Naive thymus-derived CD4-positive, alpha-beta T cell (primary cell): ENCODE measurements at regions not wholly inside any gene's neighbourhood (a gene's known extent, or its start where the extent isn't known, plus 50 kb on each side); places are given as distances from the start of the nearest gene placed in this dataset.

ENCODE experiments used
- ATAC-seq: fragments of 150-1000 bp; cut with Tn5 transposase; 2 replicates; pipeline ENCODE4 v1.10.0; 2021; ENCODE audit warnings: mild to moderate bottlenecking, moderate library complexity
- CTCF ChIA-PET: fragments of 350-600 bp; sonication (Branson Sonifier 250); formaldehyde crosslinking; loops from one replicate; lab custom pipeline; 2021; ENCODE audit warnings: antibody characterized with exemption; lab: Charles Lee
- POLR2A ChIA-PET: fragments of 350-600 bp; sonication (Branson Sonifier 250); formaldehyde crosslinking; loops from one replicate; lab custom pipeline; 2021; ENCODE audit warnings: antibody characterized with exemption, inconsistent platforms; lab: Charles Lee
- DNase-seq, 9 donors: peaks; one replicate each; pipeline versions ENCODE4 v3.0.0 to v3.0.0-alpha.2; 2020 to 2022; ENCODE audit warnings: mixed read lengths in 1 of 9
- H3K27ac ChIP-seq: one replicate; pipeline ENCODE4 v1.7.0; 2013; ENCODE audit warnings: mild to moderate bottlenecking, low read depth, low read length, moderate library complexity
- H3K27me3 ChIP-seq, 2 donors: one replicate each; pipeline ENCODE4 v1.7.0; 2013; ENCODE audit warnings: low read length in 2 of 2, mild to moderate bottlenecking in 2 of 2, moderate library complexity in 2 of 2; ENCODE audit not compliant: control insufficient read depth in 2 of 2, insufficient read depth in 2 of 2
- H3K36me3 ChIP-seq, 3 experiments: 1 replicate in 2 of 3; 2 replicates in 1 of 3; pipeline ENCODE4 v1.7.0; 2013; ENCODE audit warnings: low read length in 3 of 3, mild to moderate bottlenecking in 3 of 3, moderate library complexity in 1 of 3; ENCODE audit not compliant: insufficient read depth in 3 of 3, control insufficient read depth in 2 of 3
- H3K4me1 ChIP-seq, 2 donors: one replicate each; pipeline ENCODE4 v1.7.0; 2013; ENCODE audit warnings: low read length in 2 of 2, mild to moderate bottlenecking in 2 of 2, moderate library complexity in 1 of 2; ENCODE audit not compliant: control insufficient read depth in 2 of 2, insufficient read depth in 2 of 2
- H3K4me3 ChIP-seq: 2 replicates; pipeline ENCODE4 v1.7.0; 2013; ENCODE audit warnings: mild to moderate bottlenecking, low read length
- H3K9me3 ChIP-seq, 3 experiments: 1 replicate in 2 of 3; 2 replicates in 1 of 3; pipeline ENCODE4 v1.7.0; 2013; ENCODE audit warnings: low read length in 3 of 3; ENCODE audit not compliant: control insufficient read depth in 2 of 3
- H3K27ac Mint-ChIP-seq, 9 donors: one replicate each; pipeline ENCODE4 v1.8.0; 2020 to 2022; ENCODE audit warnings: mixed read lengths in 9 of 9, mild to moderate bottlenecking in 8 of 9, moderate library complexity in 5 of 9, inconsistent platforms in 2 of 9
- H3K27me3 Mint-ChIP-seq, 5 donors: one replicate each; pipeline ENCODE4 v1.8.0; 2021 to 2022; ENCODE audit warnings: mixed read lengths in 5 of 5, mild to moderate bottlenecking in 1 of 5
- H3K36me3 Mint-ChIP-seq, 5 donors: one replicate each; pipeline ENCODE4 v1.8.0; 2020 to 2022; ENCODE audit warnings: mixed read lengths in 5 of 5, mild to moderate bottlenecking in 3 of 5, inconsistent platforms in 1 of 5
- H3K4me1 Mint-ChIP-seq, 7 donors: one replicate each; pipeline ENCODE4 v1.8.0; 2020 to 2022; ENCODE audit warnings: mixed read lengths in 7 of 7, mild to moderate bottlenecking in 3 of 7, inconsistent platforms in 1 of 7
- H3K4me3 Mint-ChIP-seq, 10 donors: one replicate each; pipeline ENCODE4 v1.8.0; 2020 to 2022; ENCODE audit warnings: mild to moderate bottlenecking in 10 of 10, mixed read lengths in 10 of 10, moderate library complexity in 6 of 10, inconsistent platforms in 2 of 10
- H3K9me3 Mint-ChIP-seq, 11 donors: one replicate each; pipeline ENCODE4 v1.8.0; 2020 to 2022; ENCODE audit warnings: mixed read lengths in 11 of 11, mild to moderate bottlenecking in 4 of 11, inconsistent platforms in 1 of 11, moderate library complexity in 1 of 11
- intact Hi-C, 2 donors: fragments of 100-400 bp; cut with micrococcal nuclease; formaldehyde crosslinking; loops; one replicate each; pipeline ENCODE4 v1.15.1; 2023

DNA sequence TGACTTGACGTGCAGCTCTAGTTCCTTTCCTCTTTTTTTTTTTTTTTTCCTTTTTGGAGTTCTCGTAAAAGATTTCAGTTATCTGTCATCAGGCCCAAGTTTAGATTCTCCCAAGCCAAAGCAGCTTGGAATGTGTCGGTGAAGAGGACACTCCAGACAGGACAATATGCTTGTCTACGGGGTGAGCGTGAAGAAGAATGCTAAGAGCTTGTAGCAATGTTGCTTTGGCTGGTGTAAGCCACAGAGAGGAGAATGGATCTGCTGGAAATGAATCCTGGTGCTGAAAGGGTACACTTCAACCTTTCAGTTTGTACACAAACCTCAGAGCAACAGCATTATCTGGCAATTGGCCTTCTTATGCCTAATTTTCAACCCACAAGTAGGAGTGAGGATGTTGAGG, 92.4 kb downstream of the ISL1 start:
- Histone ChIP-seq H3K27me3 (no peaks in the 10 kb centered on the region), H3K36me3 (no peaks in the 10 kb centered on the region), H3K27ac (no peak overlapping the region), H3K9me3 (no peaks in the 10 kb centered on the region), H3K4me3 (no peak overlapping the region), H3K4me1 (no peaks in the 10 kb centered on the region)
- POLR2A ChIA-PET, result no interaction called here
- DNase-seq (no peak), ATAC-seq (no peak)
- Mint-ChIP-seq H3K27me3 (no peaks in the 10 kb centered on the region), H3K36me3 (no peaks in the 10 kb centered on the region), H3K4me3 (no peak overlapping the region), H3K27ac (no peak overlapping the region), H3K9me3 (peaks cover 0 to 9% (median 0%) of the 10 kb centered on the region in 11 donors), H3K4me1 (peaks cover 0 to 1% (median 0%) of the 10 kb centered on the region in 7 donors)
- CTCF ChIA-PET, result no interaction called here
- intact Hi-C loops, result no loop called here

- intact Hi-C loops, result no loop called here
- ATAC-seq, result no peak
- peaks cover 0 to 9% (median 0%) of the 10 kb centered on the region in 11 donors for H3K9me3 Mint-ChIP-seq
- CTCF ChIA-PET, result no interaction called here
- no peaks in the 10 kb centered on the region for H3K27me3 Mint-ChIP-seq
- no peak overlapping the region for H3K4me3 Mint-ChIP-seq
- no peaks in the 10 kb centered on the region for H3K4me1 ChIP-seq
- no peaks in the 10 kb centered on the region for H3K36me3 ChIP-seq
- POLR2A ChIA-PET, result no interaction called here
- H3K9me3 ChIP-seq, result no peaks in the 10 kb centered on the region
- no peaks in the 10 kb centered on the region for H3K36me3 Mint-ChIP-seq
- DNase-seq, result no peak
- H3K27ac ChIP-seq, result no peak overlapping the region
- H3K27ac Mint-ChIP-seq, result no peak overlapping the region
- no peaks in the 10 kb centered on the region for H3K27me3 ChIP-seq
- H3K4me1 Mint-ChIP-seq, result peaks cover 0 to 1% (median 0%) of the 10 kb centered on the region in 7 donors
- no peak overlapping the region for H3K4me3 ChIP-seq
Observed at GRCh38 chr5:51476431-51476830, 93.2 kb downstream of the ISL1 start.

GRCh38 chr5:51479840-51480239, 96.6 kb downstream of the ISL1 start:
- POLR2A ChIA-PET, result interaction anchor here (0.6 kb wide), 1 partner anchor 363 kb away, joined by 3 read pairs; no protein-coding TSS in a partner anchor
- H3K4me3 ChIP-seq, result no peak overlapping the region
- no peaks in the 10 kb centered on the region for H3K27me3 ChIP-seq
- Mint-ChIP-seq H3K9me3 (peaks cover 0 to 17% (median 3%) of the 10 kb centered on the region in 11 donors), H3K4me1 (peaks cover 0 to 1% (median 0%) of the 10 kb centered on the region in 7 donors), H3K27ac (no peak overlapping the region), H3K4me3 (no peak overlapping the region), H3K36me3 (no peaks in the 10 kb centered on the region), H3K27me3 (no peaks in the 10 kb centered on the region)
- no peaks in the 10 kb centered on the region for H3K4me1 ChIP-seq
- DNase-seq (no peak), ATAC-seq (no peak)
- H3K9me3 ChIP-seq, result peaks cover 0 to 2% (median 0%) of the 10 kb centered on the region in 3 experiments
- intact Hi-C loops, result no loop called here
- no peaks in the 10 kb centered on the region for H3K36me3 ChIP-seq
- CTCF ChIA-PET, result no interaction called here
- no peak overlapping the region for H3K27ac ChIP-seq

DNA sequence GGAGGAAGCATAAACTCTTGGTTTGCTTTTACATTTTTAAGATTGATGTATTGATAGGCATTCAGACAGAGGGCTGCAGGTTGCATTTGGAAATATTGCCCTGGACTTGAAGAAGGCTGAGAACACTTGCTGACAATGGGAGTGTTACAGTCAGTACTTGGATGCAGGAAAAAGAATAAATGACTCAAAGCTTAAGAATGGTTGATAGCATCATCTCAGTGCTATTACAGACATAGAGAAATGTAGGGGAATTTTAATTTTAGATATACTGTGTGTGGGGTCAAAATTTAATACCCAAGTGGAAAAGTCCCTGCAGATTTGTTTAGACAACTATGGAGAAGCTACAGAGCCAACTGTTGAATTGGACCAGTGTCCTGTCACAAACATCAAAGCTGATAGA, 101.1 kb downstream of the ISL1 start:
- ATAC-seq (no peak), DNase-seq (no peak)
- peaks cover 0 to 3% (median 0%) of the 10 kb centered on the region in 3 experiments for H3K9me3 ChIP-seq
- CTCF ChIA-PET, result no interaction called here
- Mint-ChIP-seq H3K27ac (no peak overlapping the region), H3K4me3 (no peak overlapping the region), H3K9me3 (peaks cover 0 to 17% (median 4%) of the 10 kb centered on the region in 11 donors), H3K4me1 (no peaks in the 10 kb centered on the region), H3K36me3 (no peaks in the 10 kb centered on the region), H3K27me3 (no peaks in the 10 kb centered on the region)
- POLR2A ChIA-PET, result no interaction called here
- H3K36me3 ChIP-seq, result no peaks in the 10 kb centered on the region
- no peak overlapping the region for H3K27ac ChIP-seq
- H3K4me3 ChIP-seq, result no peak overlapping the region
- H3K4me1 ChIP-seq, result no peaks in the 10 kb centered on the region
- intact Hi-C loops, result no loop called here
- H3K27me3 ChIP-seq, result no peaks in the 10 kb centered on the region

GRCh38 chr5:51486158-51486557, 102.9 kb downstream of the ISL1 start:
- H3K4me1 Mint-ChIP-seq, result no peaks in the 10 kb centered on the region
- Histone ChIP-seq H3K36me3 (no peaks in the 10 kb centered on the region), H3K4me3 (no peak overlapping the region), H3K4me1 (no peaks in the 10 kb centered on the region), H3K9me3 (peaks cover 0 to 3% (median 0%) of the 10 kb centered on the region in 3 experiments), H3K27ac (no peak overlapping the region), H3K27me3 (no peaks in the 10 kb centered on the region)
- peaks cover 0 to 21% (median 2%) of the 10 kb centered on the region in 11 donors for H3K9me3 Mint-ChIP-seq
- CTCF ChIA-PET, result no interaction called here
- DNase-seq (no peak), ATAC-seq (no peak)
- H3K4me3 Mint-ChIP-seq, result no peak overlapping the region
- POLR2A ChIA-PET, result no interaction called here
- intact Hi-C loops, result no loop called here
- H3K27ac Mint-ChIP-seq, result no peak overlapping the region
- H3K27me3 Mint-ChIP-seq, result no peaks in the 10 kb centered on the region
- H3K36me3 Mint-ChIP-seq, result no peaks in the 10 kb centered on the region

DNA sequence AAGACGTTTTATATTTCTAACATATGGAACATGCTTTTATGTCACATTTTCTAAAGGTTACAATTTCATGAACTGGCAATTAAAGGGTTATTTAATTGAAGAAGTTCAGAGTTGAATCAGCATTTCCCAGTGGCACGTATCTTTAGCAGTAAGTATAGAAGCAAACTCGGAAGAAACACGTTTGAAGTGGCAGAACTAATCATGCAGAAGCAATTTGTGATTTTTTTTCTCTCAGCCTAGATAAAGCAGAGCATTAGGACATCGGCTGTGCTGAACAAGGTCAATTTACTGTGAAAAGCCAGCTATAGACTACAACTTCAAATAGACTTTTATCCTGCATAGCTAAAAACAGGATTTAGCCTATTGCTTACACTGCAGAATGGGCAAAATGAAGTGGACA, 104.7 kb downstream of the ISL1 start:
- H3K4me1 Mint-ChIP-seq, result no peaks in the 10 kb centered on the region
- H3K27ac Mint-ChIP-seq, result no peak overlapping the region
- H3K36me3 Mint-ChIP-seq, result no peaks in the 10 kb centered on the region
- no peaks in the 10 kb centered on the region for H3K27me3 Mint-ChIP-seq
- intact Hi-C loops, result no loop called here
- Histone ChIP-seq H3K4me1 (no peaks in the 10 kb centered on the region), H3K36me3 (no peaks in the 10 kb centered on the region), H3K27me3 (no peaks in the 10 kb centered on the region), H3K9me3 (peaks cover 0 to 3% (median 0%) of the 10 kb centered on the region in 3 experiments), H3K27ac (no peak overlapping the region), H3K4me3 (no peak overlapping the region)
- no peak overlapping the region for H3K4me3 Mint-ChIP-seq
- DNase-seq, result no peak
- H3K9me3 Mint-ChIP-seq, result peaks cover 0 to 25% (median 2%) of the 10 kb centered on the region in 11 donors
- CTCF ChIA-PET, result no interaction called here
- no peak for ATAC-seq
- POLR2A ChIA-PET, result no interaction called here

DNA sequence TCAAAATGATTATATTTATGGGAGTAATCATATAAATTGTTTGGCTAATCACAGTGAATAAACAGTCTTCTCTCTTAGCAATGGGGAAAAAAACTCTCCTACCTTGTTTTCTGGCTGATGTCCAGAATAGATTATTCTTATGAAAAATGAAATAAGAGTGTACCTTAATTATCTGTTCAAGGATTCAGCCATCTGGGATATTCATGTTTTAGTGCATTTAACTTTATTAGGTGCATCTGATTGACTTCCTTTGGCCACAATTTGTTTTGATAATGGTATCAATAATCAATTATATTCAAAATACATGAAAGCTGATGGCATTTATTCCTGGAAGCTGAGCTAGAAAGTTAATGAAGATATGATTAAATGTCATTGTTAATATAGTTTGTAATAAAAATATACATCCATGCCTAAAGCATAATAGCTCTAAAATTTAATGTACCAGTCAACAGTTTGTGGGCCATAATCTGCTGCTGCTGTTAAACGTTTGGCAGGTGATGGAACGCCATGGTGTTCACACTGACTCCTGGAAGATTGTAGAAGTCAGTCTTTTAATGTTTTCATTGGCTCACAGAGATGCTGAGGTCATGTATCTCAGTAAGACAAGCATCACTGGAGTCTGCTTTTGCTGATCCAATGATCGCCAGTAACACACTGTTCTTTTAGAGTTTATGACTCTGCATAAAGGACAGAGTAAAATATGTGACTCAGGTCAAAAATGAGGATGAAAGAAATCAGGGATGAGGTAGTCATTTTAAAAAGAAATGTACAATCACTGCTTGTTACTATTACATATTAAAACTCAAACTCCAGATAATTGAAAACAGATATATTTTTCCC, 105.8 kb downstream of the ISL1 start:
- peaks cover 0 to 3% (median 0%) of the 10 kb centered on the region in 3 experiments for H3K9me3 ChIP-seq
- ChIA-PET CTCF (no interaction called here), POLR2A (no interaction called here)
- peaks cover 0 to 20% (median 2%) of the 10 kb centered on the region in 11 donors for H3K9me3 Mint-ChIP-seq
- H3K4me3 Mint-ChIP-seq, result no peak overlapping the region
- no peak for DNase-seq
- H3K27ac Mint-ChIP-seq, result no peak overlapping the region
- intact Hi-C loops, result no loop called here
- no peaks in the 10 kb centered on the region for H3K36me3 ChIP-seq
- H3K4me1 Mint-ChIP-seq, result no peaks in the 10 kb centered on the region
- H3K27me3 ChIP-seq, result no peaks in the 10 kb centered on the region
- no peak for ATAC-seq
- no peak overlapping the region for H3K4me3 ChIP-seq
- H3K36me3 Mint-ChIP-seq, result no peaks in the 10 kb centered on the region
- H3K27me3 Mint-ChIP-seq, result no peaks in the 10 kb centered on the region
- no peaks in the 10 kb centered on the region for H3K4me1 ChIP-seq
- no peak overlapping the region for H3K27ac ChIP-seq
